GM12865 (cell line): ENCODE measurements at regions not wholly inside any gene's neighbourhood (a gene's known extent, or its start where the extent isn't known, plus 50 kb on each side); places are given as distances from the start of the nearest gene placed in this dataset.

Experiments
- DNase-seq: peaks from one replicate; pipeline ENCODE4 v3.0.0; 2010; ENCODE audit warnings: low read depth
- H3K4me3 ChIP-seq: 2 replicates; pipeline ENCODE4 v1.5.1; 2011; ENCODE audit warnings: mild to moderate bottlenecking, low read depth, low read length, control low read depth
- TF ChIP-seq, protein P1 (sequence below): IDR thresholded peaks from 2 replicates; pipeline ENCODE4 v1.5.1; 2011; ENCODE audit warnings: low read length, control low read depth, low read depth, inconsistent platforms; ENCODE audit not compliant: insufficient read depth; ENCODE audit errors: missing control alignments

- H3K4me3 ChIP-seq: no peak overlapping the region
- no peak for DNase-seq
- TF ChIP-seq, protein P1, sequence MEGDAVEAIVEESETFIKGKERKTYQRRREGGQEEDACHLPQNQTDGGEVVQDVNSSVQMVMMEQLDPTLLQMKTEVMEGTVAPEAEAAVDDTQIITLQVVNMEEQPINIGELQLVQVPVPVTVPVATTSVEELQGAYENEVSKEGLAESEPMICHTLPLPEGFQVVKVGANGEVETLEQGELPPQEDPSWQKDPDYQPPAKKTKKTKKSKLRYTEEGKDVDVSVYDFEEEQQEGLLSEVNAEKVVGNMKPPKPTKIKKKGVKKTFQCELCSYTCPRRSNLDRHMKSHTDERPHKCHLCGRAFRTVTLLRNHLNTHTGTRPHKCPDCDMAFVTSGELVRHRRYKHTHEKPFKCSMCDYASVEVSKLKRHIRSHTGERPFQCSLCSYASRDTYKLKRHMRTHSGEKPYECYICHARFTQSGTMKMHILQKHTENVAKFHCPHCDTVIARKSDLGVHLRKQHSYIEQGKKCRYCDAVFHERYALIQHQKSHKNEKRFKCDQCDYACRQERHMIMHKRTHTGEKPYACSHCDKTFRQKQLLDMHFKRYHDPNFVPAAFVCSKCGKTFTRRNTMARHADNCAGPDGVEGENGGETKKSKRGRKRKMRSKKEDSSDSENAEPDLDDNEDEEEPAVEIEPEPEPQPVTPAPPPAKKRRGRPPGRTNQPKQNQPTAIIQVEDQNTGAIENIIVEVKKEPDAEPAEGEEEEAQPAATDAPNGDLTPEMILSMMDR: no peak
Measured at GRCh38 chr5:103452666-103453065, 109.9 kb downstream of the NUDT12 start.

GRCh38 chr5:103452089-103452488, 110.5 kb downstream of the NUDT12 start:
- TF ChIP-seq, protein P1: no peak
- DNase-seq: no peak

DNA sequence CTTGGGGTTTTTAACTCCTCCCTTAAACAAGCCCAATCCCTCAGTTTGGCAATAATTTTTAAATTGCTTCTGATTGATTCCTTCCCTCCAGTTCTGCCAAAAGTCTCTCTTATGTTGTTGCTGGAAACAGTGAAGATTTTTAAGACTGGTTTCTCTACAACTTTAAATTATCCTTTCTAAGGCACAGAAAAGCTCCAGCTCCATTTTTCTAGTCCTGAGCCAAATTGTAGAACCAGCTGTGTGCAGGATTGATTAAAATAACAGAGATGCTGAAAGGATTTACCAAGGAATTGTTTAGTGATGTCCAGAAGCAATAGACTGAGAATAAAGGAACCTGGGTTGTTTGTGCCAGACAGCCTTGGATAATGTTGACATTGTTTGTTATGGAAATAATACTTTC, 111.3 kb downstream of the NUDT12 start:
- no peak for DNase-seq
- TF ChIP-seq, protein P1: no peak
- no peak overlapping the region for H3K4me3 ChIP-seq

More at GRCh38 chr5:103452089-103452488, 110.5 kb downstream of the NUDT12 start:
- H3K4me3 ChIP-seq: no peak overlapping the region

DNA sequence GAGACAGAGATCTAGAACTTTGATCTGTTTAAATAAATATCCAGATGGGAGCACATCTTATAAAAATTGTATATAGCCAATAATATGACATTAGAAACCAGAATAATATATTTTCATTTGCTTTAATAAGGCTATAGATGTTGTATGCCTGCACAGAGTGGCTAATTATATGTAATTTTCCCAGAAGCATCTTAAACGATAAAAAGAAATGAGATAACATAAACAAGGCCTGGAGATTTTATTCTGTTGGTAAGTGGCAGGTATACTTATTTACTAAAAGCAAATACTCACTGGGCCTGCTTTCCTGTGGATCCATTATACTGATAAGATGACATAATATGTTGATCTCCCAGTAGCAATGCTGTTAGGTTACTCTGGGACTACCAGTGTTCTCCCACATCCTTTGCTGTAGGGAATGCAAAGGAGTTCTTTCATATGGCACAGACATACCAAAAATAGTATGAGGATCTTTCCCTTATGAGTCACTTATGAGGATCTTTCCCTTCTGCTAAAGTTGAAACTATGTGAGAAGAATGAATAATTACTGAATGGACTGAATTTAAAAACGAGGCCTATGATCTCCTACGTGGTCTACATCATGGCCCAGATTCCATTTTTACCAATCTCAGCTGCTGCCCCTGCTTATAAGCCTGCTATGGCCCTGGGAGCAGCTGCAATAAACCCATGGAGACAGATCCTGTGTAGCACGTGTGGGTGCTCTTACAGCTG, 112.1 kb downstream of the NUDT12 start:
- TF ChIP-seq, protein P1: no peak
- no peak for DNase-seq
- H3K4me3 ChIP-seq: no peak overlapping the region

DNA sequence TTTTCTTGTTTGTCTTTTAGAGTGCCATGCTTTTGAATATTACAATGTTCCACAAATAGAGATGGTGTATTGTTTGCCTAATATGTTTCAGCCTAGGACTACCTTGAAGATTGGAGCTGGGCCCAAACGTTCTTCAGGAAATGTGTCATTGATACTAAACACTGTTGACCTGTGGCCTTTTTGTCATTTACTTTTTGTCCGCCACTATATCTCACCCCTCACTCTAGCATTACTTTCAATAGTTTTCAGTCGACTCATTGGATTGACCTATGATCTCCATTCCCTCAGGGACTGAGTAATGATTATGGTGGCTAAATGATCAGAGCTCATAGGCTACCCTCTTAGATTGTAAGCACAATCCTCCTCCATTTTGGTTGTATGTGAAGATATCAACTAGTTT, 115.8 kb downstream of the NUDT12 start:
- TF ChIP-seq, protein P1: no peak
- DNase-seq: no peak
- H3K4me3 ChIP-seq: no peak overlapping the region

DNA sequence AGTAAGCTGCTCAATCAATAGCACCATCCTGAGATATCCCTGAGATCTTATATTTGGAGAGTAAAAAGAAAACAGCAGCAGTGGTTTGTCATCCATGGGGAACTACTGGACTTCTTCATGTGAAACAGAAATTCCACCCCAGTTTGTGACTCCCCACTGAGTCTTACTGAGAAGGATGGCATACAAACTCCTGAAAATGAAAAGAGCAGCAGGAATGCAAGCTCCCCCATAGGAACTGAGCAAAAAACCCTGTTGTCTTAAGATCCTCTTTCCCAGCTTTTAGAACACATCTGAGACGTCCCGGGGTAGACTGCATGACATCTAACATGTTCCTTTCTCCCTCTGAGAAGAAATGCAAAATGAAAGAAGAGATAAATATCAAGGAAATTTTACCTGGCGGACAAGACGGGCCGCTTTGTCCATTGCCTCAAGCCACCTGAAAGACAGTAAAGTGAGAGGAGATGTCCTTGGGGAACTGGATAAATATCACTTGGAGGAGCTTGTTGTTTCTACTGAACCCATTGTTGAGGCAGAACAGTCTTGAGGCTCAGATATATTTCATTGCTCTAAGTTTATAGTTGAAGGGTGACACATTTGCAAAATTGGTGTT, 117.1 kb downstream of the NUDT12 start:
- TF ChIP-seq, protein P1: no peak
- no peak overlapping the region for H3K4me3 ChIP-seq
- DNase-seq: no peak
